Neural crest cell (in vitro differentiated cells): ENCODE measurements at regions not wholly inside any gene's neighbourhood (a gene's known extent, or its start where the extent isn't known, plus 50 kb on each side); places are given as distances from the start of the nearest gene placed in this dataset.

Experiments
- DNase-seq: peaks from one replicate; pipeline ENCODE4 v3.0.0; 2021; ENCODE audit warnings: low read depth, mixed read lengths, low spot score
- H3K27ac Mint-ChIP-seq: one replicate; pipeline ENCODE4 v1.8.0; 2021; ENCODE audit warnings: mild to moderate bottlenecking, mixed read lengths; ENCODE audit not compliant: unreplicated experiment
- H3K27me3 Mint-ChIP-seq: 2 replicates; pipeline ENCODE4 v1.8.0; 2021; ENCODE audit warnings: low read depth, mild to moderate bottlenecking, mixed read lengths
- H3K36me3 Mint-ChIP-seq: 2 replicates; pipeline ENCODE4 v1.8.0; 2021; ENCODE audit warnings: low read depth, mild to moderate bottlenecking, mixed read lengths
- H3K4me1 Mint-ChIP-seq: 2 replicates; pipeline ENCODE4 v1.8.0; 2021; ENCODE audit warnings: mixed read lengths
- H3K4me3 Mint-ChIP-seq: one replicate; pipeline ENCODE4 v1.8.0; 2021; ENCODE audit warnings: mild to moderate bottlenecking, mixed read lengths
- H3K9me3 Mint-ChIP-seq: 2 replicates; pipeline ENCODE4 v1.8.0; 2021; ENCODE audit warnings: mixed read lengths
- TF ChIP-seq, protein P1 (sequence below): fragments of 200-600 bp; sonication (generic); conservative IDR thresholded peaks from 2 replicates; pipeline ENCODE4 v1.5.0; 2021; ENCODE audit warnings: antibody characterized with exemption, mild to moderate bottlenecking

- H3K9me3 Mint-ChIP-seq: no peaks in the 10 kb centered on the region
- no peak overlapping the region for H3K4me3 Mint-ChIP-seq
- H3K4me1 Mint-ChIP-seq: no peaks in the 10 kb centered on the region
- H3K36me3 Mint-ChIP-seq: no peaks in the 10 kb centered on the region
- H3K27ac Mint-ChIP-seq: no peak overlapping the region
- TF ChIP-seq, protein P1, sequence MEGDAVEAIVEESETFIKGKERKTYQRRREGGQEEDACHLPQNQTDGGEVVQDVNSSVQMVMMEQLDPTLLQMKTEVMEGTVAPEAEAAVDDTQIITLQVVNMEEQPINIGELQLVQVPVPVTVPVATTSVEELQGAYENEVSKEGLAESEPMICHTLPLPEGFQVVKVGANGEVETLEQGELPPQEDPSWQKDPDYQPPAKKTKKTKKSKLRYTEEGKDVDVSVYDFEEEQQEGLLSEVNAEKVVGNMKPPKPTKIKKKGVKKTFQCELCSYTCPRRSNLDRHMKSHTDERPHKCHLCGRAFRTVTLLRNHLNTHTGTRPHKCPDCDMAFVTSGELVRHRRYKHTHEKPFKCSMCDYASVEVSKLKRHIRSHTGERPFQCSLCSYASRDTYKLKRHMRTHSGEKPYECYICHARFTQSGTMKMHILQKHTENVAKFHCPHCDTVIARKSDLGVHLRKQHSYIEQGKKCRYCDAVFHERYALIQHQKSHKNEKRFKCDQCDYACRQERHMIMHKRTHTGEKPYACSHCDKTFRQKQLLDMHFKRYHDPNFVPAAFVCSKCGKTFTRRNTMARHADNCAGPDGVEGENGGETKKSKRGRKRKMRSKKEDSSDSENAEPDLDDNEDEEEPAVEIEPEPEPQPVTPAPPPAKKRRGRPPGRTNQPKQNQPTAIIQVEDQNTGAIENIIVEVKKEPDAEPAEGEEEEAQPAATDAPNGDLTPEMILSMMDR: no peak
- peaks cover 13% of the 10 kb centered on the region for H3K27me3 Mint-ChIP-seq
- DNase-seq: no peak
Observed at GRCh38 chr18:2312440-2312839, 258.9 kb downstream of the METTL4 start.

DNA sequence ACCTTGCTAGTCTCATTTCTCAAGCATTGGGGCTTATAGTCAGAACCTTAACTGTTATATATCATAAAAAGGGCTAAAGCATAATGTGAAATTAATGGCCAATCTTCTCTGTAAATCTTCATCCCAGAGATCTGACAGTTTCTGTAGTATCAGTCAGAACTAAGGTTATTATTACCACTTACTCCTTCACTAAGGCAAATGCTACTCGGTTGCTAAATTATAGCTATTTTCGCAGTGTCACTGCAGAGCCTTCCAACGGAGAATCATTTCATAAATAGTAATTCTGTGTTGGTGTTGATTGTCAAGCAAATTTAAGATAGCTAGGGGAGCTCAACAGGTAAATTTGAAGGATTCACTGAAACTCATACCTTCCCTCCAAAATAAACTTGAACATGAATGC, 258.0 kb downstream of the METTL4 start:
- Mint-ChIP-seq H3K9me3 (no peaks in the 10 kb centered on the region), H3K36me3 (no peaks in the 10 kb centered on the region), H3K27ac (no peak overlapping the region), H3K27me3 (peaks cover 8% of the 10 kb centered on the region), H3K4me1 (no peaks in the 10 kb centered on the region), H3K4me3 (no peak overlapping the region)
- TF ChIP-seq, protein P1: no peak
- no peak for DNase-seq

- Mint-ChIP-seq H3K9me3 (peaks cover 5% of the 10 kb centered on the region), H3K4me3 (no peak overlapping the region), H3K27me3 (no peaks in the 10 kb centered on the region), H3K36me3 (no peaks in the 10 kb centered on the region), H3K27ac (no peak overlapping the region), H3K4me1 (peaks cover 4% of the 10 kb centered on the region)
- TF ChIP-seq, protein P1: no peak
- no peak for DNase-seq
Observed at GRCh38 chr18:2316082-2316750, 255.1 kb downstream of the METTL4 start.

DNA sequence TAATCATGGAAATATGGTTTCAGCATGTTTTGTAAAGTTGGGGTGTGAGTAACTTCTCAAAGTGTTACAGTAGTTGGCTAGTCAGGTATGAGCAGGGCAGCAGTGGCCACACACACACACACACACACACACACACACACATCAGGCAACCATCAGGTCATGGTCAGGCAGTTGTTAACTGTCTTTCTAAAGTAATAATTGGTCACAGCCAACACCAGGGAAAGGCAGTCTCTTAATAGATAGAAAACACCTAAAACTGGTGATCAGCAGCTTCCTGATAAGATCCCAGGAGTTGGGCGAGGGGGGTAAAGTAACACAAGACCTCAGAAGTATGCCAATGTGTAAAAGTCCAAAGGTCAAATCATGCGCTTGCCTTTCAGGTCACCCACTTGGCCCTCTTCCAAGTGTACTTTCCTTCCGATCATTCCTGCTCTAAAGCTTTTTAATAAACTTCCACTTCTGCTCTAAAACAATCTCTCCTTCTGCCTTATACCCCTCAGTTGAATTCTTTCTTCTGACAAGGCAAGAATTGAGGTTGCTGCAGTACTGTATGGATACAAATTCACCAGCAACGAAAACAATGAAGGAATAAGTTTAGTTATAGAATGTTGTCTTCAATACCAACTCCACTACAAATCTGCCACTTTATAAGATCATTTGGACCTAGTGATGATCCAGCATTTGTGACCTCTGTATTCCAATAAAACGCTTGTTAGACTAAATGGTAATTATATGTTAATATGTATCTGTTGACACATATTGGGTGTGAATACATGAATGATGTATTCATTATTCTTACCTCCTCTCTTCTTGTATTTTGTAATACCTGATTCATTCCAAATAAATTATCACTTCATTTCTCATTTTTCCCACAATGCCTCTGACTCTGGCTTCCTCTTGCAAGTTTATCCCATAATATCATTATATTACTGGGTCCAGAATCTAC, 254.3 kb downstream of the METTL4 start:
- Mint-ChIP-seq H3K36me3 (no peaks in the 10 kb centered on the region), H3K9me3 (peaks cover 5% of the 10 kb centered on the region), H3K4me3 (no peak overlapping the region), H3K4me1 (peaks cover 4% of the 10 kb centered on the region), H3K27me3 (no peaks in the 10 kb centered on the region), H3K27ac (no peak overlapping the region)
- DNase-seq: no peak
- TF ChIP-seq, protein P1: no peak

DNA sequence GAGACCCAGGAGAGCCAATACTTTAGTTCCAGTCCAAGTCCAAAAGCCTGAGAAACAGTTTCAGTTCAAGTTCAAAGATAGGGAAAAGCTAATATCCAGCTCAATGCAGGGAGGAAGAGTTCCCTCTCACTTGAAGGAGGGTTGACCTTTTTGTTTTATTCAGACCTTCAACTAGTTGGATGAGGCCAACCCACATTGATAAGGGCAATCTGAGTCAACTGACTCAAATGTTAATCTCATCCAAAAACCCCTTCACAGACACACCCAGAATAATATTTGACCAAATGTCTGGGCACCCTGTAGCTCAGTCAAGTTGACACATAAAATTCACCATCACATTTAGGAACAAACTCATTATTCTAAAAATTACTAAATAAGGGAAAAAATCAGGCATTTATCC, 246.8 kb downstream of the METTL4 start:
- Mint-ChIP-seq H3K9me3 (peaks cover 2% of the 10 kb centered on the region), H3K4me3 (no peak overlapping the region), H3K4me1 (peaks cover 5% of the 10 kb centered on the region), H3K27me3 (no peaks in the 10 kb centered on the region), H3K36me3 (no peaks in the 10 kb centered on the region), H3K27ac (no peak overlapping the region)
- TF ChIP-seq, protein P1: no peak
- DNase-seq: no peak
